SK-N-SH treated with all-trans-retinoic acid at 6 μM for 48 hours (cell line): ENCODE measurements at regions not wholly inside any gene's neighbourhood (a gene's known extent, or its start where the extent isn't known, plus 50 kb on each side); places are given as distances from the start of the nearest gene placed in this dataset.

Source experiments
- ARNTL ChIP-seq: fragments of 450-650 bp; formaldehyde crosslinking; IDR thresholded peaks from 2 replicates; pipeline ENCODE4 v1.5.0; 2020; ENCODE audit warnings: low read depth, mild to moderate bottlenecking, moderate library complexity, borderline replicate concordance
- CREB5 ChIP-seq: fragments of 250-450 bp; sonication (Bioruptor Pico); IDR thresholded peaks from 2 replicates; pipeline ENCODE4 v1.5.1; 2020; ENCODE audit warnings: low read depth, mild to moderate bottlenecking, moderate library complexity
- PATZ1 ChIP-seq: fragments of 250-450 bp; sonication (Bioruptor Pico); IDR thresholded peaks from 2 replicates; pipeline ENCODE4 v1.8.0; 2020; ENCODE audit warnings: mild to moderate bottlenecking, moderate library complexity, borderline replicate concordance

- no peak for TF ChIP-seq CREB5 (CRISPR knock-in tag)
- no peak for TF ChIP-seq PATZ1 (CRISPR knock-in tag)
- no peak for TF ChIP-seq ARNTL (CRISPR knock-in tag)
Measured at GRCh38 chr20:40592941-40593340, 96.1 kb downstream of the MAFB start.
